T-helper 2 cell treated with Interferon-gamma antibody and Interleukin-4, amounts not matched to agents 5 μg/mL and 100 μg/mL, for 36 hours (primary cell): ENCODE measurements at regions not wholly inside any gene's neighbourhood (a gene's known extent, or its start where the extent isn't known, plus 50 kb on each side); places are given as distances from the start of the nearest gene placed in this dataset.

ENCODE experiments used
- DNase-seq: peaks from one replicate; pipeline ENCODE4 v3.0.0; 2021; ENCODE audit warnings: low spot score
- H3K27ac Mint-ChIP-seq: one replicate; pipeline ENCODE4 v1.8.0; 2021; ENCODE audit warnings: mild to moderate bottlenecking, mixed read lengths
- H3K27me3 Mint-ChIP-seq: one replicate; pipeline ENCODE4 v1.8.0; 2021; ENCODE audit warnings: low read depth, mixed read lengths
- H3K36me3 Mint-ChIP-seq: one replicate; pipeline ENCODE4 v1.8.0; 2021; ENCODE audit warnings: low read depth, mixed read lengths
- H3K4me1 Mint-ChIP-seq: one replicate; pipeline ENCODE4 v1.8.0; 2021; ENCODE audit warnings: low read depth, mixed read lengths
- H3K4me3 Mint-ChIP-seq: one replicate; pipeline ENCODE4 v1.8.0; 2022; ENCODE audit warnings: mild to moderate bottlenecking, moderate library complexity, mixed read lengths
- H3K9me3 Mint-ChIP-seq: one replicate; pipeline ENCODE4 v1.8.0; 2021; ENCODE audit warnings: mixed read lengths

DNA sequence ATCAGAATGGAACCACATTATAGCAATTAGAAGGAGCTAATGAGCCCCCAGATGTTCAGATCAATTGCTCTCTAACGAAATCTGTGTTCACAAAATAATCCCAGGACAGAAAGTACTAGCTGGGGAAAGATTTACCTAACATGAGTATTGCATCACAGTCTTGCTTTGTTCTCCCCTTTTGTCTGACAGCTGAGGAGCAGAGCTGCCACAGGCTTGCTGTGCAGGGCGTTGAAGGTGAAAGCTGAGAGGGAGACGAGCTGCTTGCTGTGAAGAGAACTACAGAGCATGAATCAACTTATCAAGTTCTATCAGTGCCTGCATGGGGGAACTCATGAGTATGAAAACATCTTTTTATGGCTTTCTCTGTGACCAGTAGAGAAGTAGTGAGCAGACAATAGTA is 441.2 kb downstream of the CENPC start:
- no peak for DNase-seq
- H3K4me1 Mint-ChIP-seq = no peaks in the 10 kb centered on the region
- no peak overlapping the region for H3K27ac Mint-ChIP-seq
- no peaks in the 10 kb centered on the region for H3K9me3 Mint-ChIP-seq
- H3K4me3 Mint-ChIP-seq = no peak overlapping the region
- H3K27me3 Mint-ChIP-seq = no peaks in the 10 kb centered on the region
- H3K36me3 Mint-ChIP-seq = no peaks in the 10 kb centered on the region

- Mint-ChIP-seq H3K4me1 (no peaks in the 10 kb centered on the region), H3K36me3 (no peaks in the 10 kb centered on the region), H3K27ac (no peak overlapping the region), H3K9me3 (no peaks in the 10 kb centered on the region), H3K27me3 (no peaks in the 10 kb centered on the region), H3K4me3 (no peak overlapping the region)
- no peak for DNase-seq
Observed at GRCh38 chr4:67103001-67103747, 442.1 kb downstream of the CENPC start.

DNA sequence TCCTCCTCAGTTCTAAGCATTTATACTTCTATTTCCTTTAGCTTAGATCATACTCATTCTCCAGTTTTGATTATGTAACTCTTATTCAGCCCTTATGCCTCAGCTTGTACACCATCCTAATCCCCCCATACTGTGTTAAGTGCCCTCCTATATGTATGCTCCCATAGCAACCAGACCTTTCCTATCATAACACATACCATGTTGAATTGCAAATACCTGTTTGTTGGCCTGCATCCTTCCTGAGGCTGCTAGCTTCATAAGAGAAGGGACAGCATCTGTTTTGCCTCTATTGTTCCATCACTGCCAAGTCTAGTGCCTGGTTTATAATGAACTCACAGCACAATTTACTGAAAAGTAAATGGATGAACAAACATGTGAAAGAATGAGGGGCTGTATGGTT is 443.7 kb downstream of the CENPC start:
- no peaks in the 10 kb centered on the region for H3K36me3 Mint-ChIP-seq
- H3K4me3 Mint-ChIP-seq = no peak overlapping the region

DNA sequence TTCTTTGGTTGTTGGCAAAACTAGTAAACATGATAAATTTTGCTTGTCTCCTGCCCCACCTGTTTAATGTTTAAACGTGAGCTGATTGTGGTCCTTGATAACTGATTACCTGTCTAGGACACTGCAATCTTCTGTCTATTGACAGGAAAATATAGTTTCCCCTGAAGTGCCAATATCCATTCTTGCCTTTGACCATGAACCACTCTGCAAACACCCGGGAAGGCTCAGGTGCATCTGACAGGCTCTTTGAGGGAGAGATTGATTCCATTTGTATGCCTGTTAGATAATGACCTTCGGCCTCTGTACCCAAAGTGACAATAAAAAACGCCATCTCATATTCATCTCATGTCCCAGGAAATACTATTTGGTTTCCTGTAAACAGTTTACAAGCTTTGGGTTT is 453.0 kb downstream of the CENPC start:
- Mint-ChIP-seq H3K27me3 (no peaks in the 10 kb centered on the region), H3K9me3 (no peaks in the 10 kb centered on the region), H3K4me1 (no peaks in the 10 kb centered on the region), H3K27ac (no peak overlapping the region), H3K36me3 (no peaks in the 10 kb centered on the region), H3K4me3 (no peak overlapping the region)
- no peak for DNase-seq

More for the DNA sequence above, 443.7 kb downstream of the CENPC start:
- no peak for DNase-seq
- Mint-ChIP-seq H3K27me3 (no peaks in the 10 kb centered on the region), H3K9me3 (no peaks in the 10 kb centered on the region), H3K27ac (no peak overlapping the region), H3K4me1 (no peaks in the 10 kb centered on the region)

DNA sequence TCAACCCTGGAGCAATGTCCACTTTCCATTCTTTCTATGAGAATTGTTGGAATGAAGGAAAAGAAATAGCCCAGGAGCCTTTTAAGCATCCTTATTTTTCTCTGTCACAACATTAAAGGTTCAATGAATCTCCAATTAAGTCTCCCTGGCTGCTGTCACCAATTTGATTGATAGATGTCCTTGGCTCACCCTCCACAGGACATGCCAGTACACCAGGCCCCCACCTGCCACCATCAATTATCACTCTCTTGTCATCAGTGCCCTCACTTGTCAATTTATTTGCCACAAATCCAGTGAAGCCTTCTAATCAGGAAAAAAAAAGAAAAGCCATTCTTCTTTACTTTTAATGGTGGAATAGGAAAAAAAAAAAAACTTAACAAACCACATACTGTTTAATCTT is 453.6 kb downstream of the CENPC start:
- no peak overlapping the region for H3K27ac Mint-ChIP-seq
- DNase-seq = no peak
- no peaks in the 10 kb centered on the region for H3K36me3 Mint-ChIP-seq
- H3K9me3 Mint-ChIP-seq = no peaks in the 10 kb centered on the region
- no peak overlapping the region for H3K4me3 Mint-ChIP-seq
- H3K4me1 Mint-ChIP-seq = no peaks in the 10 kb centered on the region
- H3K27me3 Mint-ChIP-seq = no peaks in the 10 kb centered on the region

- Mint-ChIP-seq H3K4me3 (no peak overlapping the region), H3K27me3 (no peaks in the 10 kb centered on the region), H3K4me1 (no peaks in the 10 kb centered on the region), H3K27ac (no peak overlapping the region), H3K9me3 (no peaks in the 10 kb centered on the region), H3K36me3 (no peaks in the 10 kb centered on the region)
- DNase-seq = peak; percentile 13
Observed at GRCh38 chr4:67087897-67088296, 457.4 kb downstream of the CENPC start.

GRCh38 chr4:67084783-67085182 is 460.5 kb downstream of the CENPC start:
- H3K4me3 Mint-ChIP-seq = no peak overlapping the region
- no peak for DNase-seq
- H3K9me3 Mint-ChIP-seq = no peaks in the 10 kb centered on the region
- H3K4me1 Mint-ChIP-seq = no peaks in the 10 kb centered on the region
- H3K27me3 Mint-ChIP-seq = no peaks in the 10 kb centered on the region
- no peak overlapping the region for H3K27ac Mint-ChIP-seq
- no peaks in the 10 kb centered on the region for H3K36me3 Mint-ChIP-seq

DNA sequence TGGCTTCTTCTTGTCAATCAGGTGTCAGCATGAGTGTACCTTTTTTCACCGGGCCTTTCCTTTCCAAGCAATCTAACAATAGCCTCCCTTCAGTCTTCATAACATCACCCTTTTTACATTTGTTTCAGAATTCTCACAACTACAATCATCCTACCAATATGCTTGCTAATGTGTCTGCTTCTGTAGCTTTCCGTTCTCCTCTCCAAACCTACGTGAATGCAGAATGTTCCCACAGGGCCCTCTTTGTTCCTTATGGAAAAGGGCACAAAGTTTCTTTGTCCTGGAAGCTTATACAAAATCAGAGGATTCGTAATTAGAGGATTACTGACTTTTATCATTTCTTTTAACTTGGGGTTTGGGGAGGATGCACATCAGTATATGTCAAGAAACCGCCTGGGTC is 461.8 kb downstream of the CENPC start:
- Mint-ChIP-seq H3K9me3 (no peaks in the 10 kb centered on the region), H3K27ac (no peak overlapping the region), H3K4me3 (no peak overlapping the region), H3K36me3 (no peaks in the 10 kb centered on the region), H3K4me1 (no peaks in the 10 kb centered on the region), H3K27me3 (no peaks in the 10 kb centered on the region)
- DNase-seq = no peak

- Mint-ChIP-seq H3K9me3 (no peaks in the 10 kb centered on the region), H3K4me1 (no peaks in the 10 kb centered on the region), H3K36me3 (no peaks in the 10 kb centered on the region), H3K27me3 (no peaks in the 10 kb centered on the region), H3K27ac (no peak overlapping the region), H3K4me3 (no peak overlapping the region)
- DNase-seq = no peak
Observed at GRCh38 chr4:67082746-67083145, 462.6 kb downstream of the CENPC start.

- H3K27ac Mint-ChIP-seq = no peak overlapping the region
- no peak overlapping the region for H3K4me3 Mint-ChIP-seq
- H3K27me3 Mint-ChIP-seq = no peaks in the 10 kb centered on the region
- H3K4me1 Mint-ChIP-seq = no peaks in the 10 kb centered on the region
- no peaks in the 10 kb centered on the region for H3K36me3 Mint-ChIP-seq
- no peaks in the 10 kb centered on the region for H3K9me3 Mint-ChIP-seq
- no peak for DNase-seq
Observed at GRCh38 chr4:67080046-67080557, 465.2 kb downstream of the CENPC start.

- Mint-ChIP-seq H3K4me1 (no peaks in the 10 kb centered on the region), H3K4me3 (no peak overlapping the region), H3K27me3 (no peaks in the 10 kb centered on the region), H3K9me3 (peaks cover 7% of the 10 kb centered on the region), H3K36me3 (no peaks in the 10 kb centered on the region), H3K27ac (no peak overlapping the region)
- no peak for DNase-seq
Observed at GRCh38 chr4:67071641-67072040, 473.7 kb downstream of the CENPC start.

DNA sequence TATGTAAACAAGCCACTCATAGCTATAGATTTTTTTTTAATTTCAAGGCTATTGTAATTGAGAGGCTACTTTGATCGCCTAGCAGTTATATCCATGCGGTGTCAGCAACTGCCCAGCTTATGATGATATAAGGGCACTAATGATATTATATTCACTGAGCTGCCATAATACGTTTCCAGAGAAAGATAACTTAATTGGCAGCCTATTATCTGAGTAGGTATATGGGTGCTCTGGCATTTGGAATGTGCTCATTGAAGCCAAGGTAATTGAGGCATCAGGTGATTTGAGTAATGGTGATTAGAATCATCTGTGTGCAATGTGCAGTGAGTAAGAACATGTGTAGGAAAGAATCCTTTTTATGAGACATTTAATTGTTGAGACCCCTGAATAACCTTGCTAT is 490.0 kb downstream of the CENPC start:
- no peaks in the 10 kb centered on the region for H3K27me3 Mint-ChIP-seq
- H3K4me1 Mint-ChIP-seq = no peaks in the 10 kb centered on the region
- no peak for DNase-seq
- H3K36me3 Mint-ChIP-seq = no peaks in the 10 kb centered on the region
- no peaks in the 10 kb centered on the region for H3K9me3 Mint-ChIP-seq
- H3K4me3 Mint-ChIP-seq = no peak overlapping the region
- H3K27ac Mint-ChIP-seq = no peak overlapping the region

- DNase-seq = no peak
- Mint-ChIP-seq H3K9me3 (no peaks in the 10 kb centered on the region), H3K36me3 (no peaks in the 10 kb centered on the region), H3K27ac (no peak overlapping the region), H3K4me3 (no peak overlapping the region), H3K27me3 (no peaks in the 10 kb centered on the region), H3K4me1 (no peaks in the 10 kb centered on the region)
Observed at GRCh38 chr4:67054896-67055295, 490.4 kb downstream of the CENPC start.

DNA sequence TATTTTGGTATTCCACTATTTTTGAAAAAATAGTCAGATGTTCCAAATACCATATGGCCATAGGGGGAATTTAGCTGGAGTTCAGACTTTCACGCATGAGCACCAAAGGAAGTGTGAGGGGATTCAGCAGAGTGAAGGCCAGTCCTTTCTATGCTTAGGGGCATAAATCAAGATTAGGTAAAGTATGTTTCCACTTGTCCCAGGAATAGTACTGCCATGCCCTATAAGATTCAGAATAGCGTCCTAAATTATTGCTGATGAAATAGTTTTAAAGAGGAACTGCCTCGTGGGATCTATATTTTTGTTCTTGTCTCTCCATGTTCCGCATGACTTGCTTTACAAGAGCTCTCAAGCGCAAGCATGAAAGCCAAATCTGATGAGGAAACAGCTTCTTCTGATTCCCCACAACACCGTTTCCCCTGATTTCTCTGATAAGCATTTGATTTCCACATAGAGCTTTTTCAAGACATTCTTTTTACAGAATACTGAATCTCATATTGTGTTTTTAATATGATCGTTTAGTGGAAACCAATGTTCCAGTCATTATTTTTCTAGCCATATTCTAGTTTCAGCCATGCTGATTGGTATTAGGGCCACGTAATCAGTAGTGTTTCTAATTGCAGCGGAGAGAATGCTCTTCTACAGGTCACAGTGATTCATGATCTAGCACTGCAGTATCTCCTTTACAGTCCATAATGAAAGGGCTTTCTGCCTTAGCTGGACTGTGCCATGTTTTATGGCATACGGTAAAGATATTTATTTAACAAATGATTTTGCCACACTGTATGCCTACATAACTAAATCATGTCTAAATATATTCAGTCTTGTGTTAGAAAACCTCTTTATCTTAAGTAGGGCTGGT is 492.3 kb downstream of the CENPC start:
- Mint-ChIP-seq H3K4me3 (no peak overlapping the region), H3K36me3 (no peaks in the 10 kb centered on the region), H3K27me3 (no peaks in the 10 kb centered on the region), H3K4me1 (no peaks in the 10 kb centered on the region), H3K27ac (no peak overlapping the region), H3K9me3 (no peaks in the 10 kb centered on the region)
- DNase-seq = no peak
